ENCODE measurements at regions not wholly inside any gene's neighbourhood (a gene's known extent, or its start where the extent isn't known, plus 50 kb on each side); places are given as distances from the start of the nearest gene placed in this dataset.
A peak's percentile ranks its signal among the peaks of the same experiment; 100 is the strongest.

- H3K27me3 ChIP-seq = no peaks in the 10 kb centered on the region
- no peaks in the 10 kb centered on the region for H3K36me3 ChIP-seq
- no peaks in the 10 kb centered on the region for H3K9me3 ChIP-seq
- DNase-seq = no peak
- H3K4me3 ChIP-seq = no peak overlapping the region
- WGBS, 2 donors (ENCODE audit: low coverage in 1 of 2) = 55% methylated on average over 2 of the region's 2 CpGs; no CpG with 5 or more reads in 1 of the 2 donors
- in situ Hi-C loops (cut with MboI; ENCODE audit: low pct_ligation_motif_present in 1 of 4, low pct_unique_long_range_greater_than_20kb in 1 of 4, low sequenced_read_pairs in 3 of 4) = no loop called here
- intact Hi-C loops (cut with DNase I; ENCODE audit: low total_unique reads) = no loop called here
- H3K27ac ChIP-seq = no peak overlapping the region
- TF ChIP-seq POLR2A (IDR thresholded peaks at IDR 0.05) (no peak), CTCF (IDR thresholded peaks at IDR 0.05) (no peak), POLR2AphosphoS5 (IDR thresholded peaks at IDR 0.05) (no peak), EP300 (IDR thresholded peaks at IDR 0.05; ENCODE audit: low read depth) (no peak)
- peaks cover 0 to 15% (median 5%) of the 10 kb centered on the region in 4 donors for H3K4me1 ChIP-seq
These were observed 164.1 kb upstream of the NCAM1 start for GRCh38 chr11:112797092-112797491.

GRCh38 chr11:112797648-112798293, 163.4 kb upstream of the NCAM1 start:
- WGBS, 2 donors (ENCODE audit: low coverage in 1 of 2) = 73 to 90% methylated on average over 4 to 14 of the region's 14 CpGs
- no peaks in the 10 kb centered on the region for H3K36me3 ChIP-seq
- intact Hi-C loops (cut with DNase I; ENCODE audit: low total_unique reads) = no loop called here
- no peaks in the 10 kb centered on the region for H3K27me3 ChIP-seq
- no peak for DNase-seq
- TF ChIP-seq EP300 (IDR thresholded peaks at IDR 0.05; ENCODE audit: low read depth) (no peak), CTCF (IDR thresholded peaks at IDR 0.05) (peak in 1 of 5 experiments; percentile 4), POLR2AphosphoS5 (IDR thresholded peaks at IDR 0.05) (no peak), POLR2A (IDR thresholded peaks at IDR 0.05) (no peak)
- in situ Hi-C loops (cut with MboI; ENCODE audit: low pct_ligation_motif_present in 1 of 4, low pct_unique_long_range_greater_than_20kb in 1 of 4, low sequenced_read_pairs in 3 of 4) = no loop called here
- peaks cover 0 to 15% (median 5%) of the 10 kb centered on the region in 4 donors for H3K4me1 ChIP-seq
- no peak overlapping the region for H3K4me3 ChIP-seq
- H3K27ac ChIP-seq = no peak overlapping the region
- H3K9me3 ChIP-seq = no peaks in the 10 kb centered on the region

- no peak for DNase-seq
- peak overlapping the region in 1 of 4 donors; percentile 46 for H3K27ac ChIP-seq
- TF ChIP-seq EP300 (IDR thresholded peaks at IDR 0.05; ENCODE audit: low read depth) (no peak), POLR2A (IDR thresholded peaks at IDR 0.05) (no peak), CTCF (IDR thresholded peaks at IDR 0.05) (no peak), POLR2AphosphoS5 (IDR thresholded peaks at IDR 0.05) (no peak)
- no peaks in the 10 kb centered on the region for H3K36me3 ChIP-seq
- H3K4me1 ChIP-seq = peaks cover 0 to 7% (median 2%) of the 10 kb centered on the region in 4 donors
- no peaks in the 10 kb centered on the region for H3K27me3 ChIP-seq
- H3K9me3 ChIP-seq = no peaks in the 10 kb centered on the region
- in situ Hi-C loops (cut with MboI; ENCODE audit: low pct_ligation_motif_present in 1 of 4, low pct_unique_long_range_greater_than_20kb in 1 of 4, low sequenced_read_pairs in 3 of 4) (no loop called here), intact Hi-C loops (cut with DNase I; ENCODE audit: low total_unique reads) (no loop called here)
- 60 to 86% methylated on average over 1 to 11 of the region's 11 CpGs for WGBS, 2 donors (ENCODE audit: low coverage in 1 of 2)
- H3K4me3 ChIP-seq = no peak overlapping the region
These were observed 160.0 kb upstream of the NCAM1 start for GRCh38 chr11:112801025-112801816.

- in situ Hi-C loops (cut with MboI; ENCODE audit: low pct_ligation_motif_present in 1 of 4, low pct_unique_long_range_greater_than_20kb in 1 of 4, low sequenced_read_pairs in 3 of 4) = no loop called here
- TF ChIP-seq EP300 (IDR thresholded peaks at IDR 0.05; ENCODE audit: low read depth) (no peak), POLR2A (IDR thresholded peaks at IDR 0.05) (no peak), POLR2AphosphoS5 (IDR thresholded peaks at IDR 0.05) (no peak), CTCF (IDR thresholded peaks at IDR 0.05) (no peak)
- no peaks in the 10 kb centered on the region for H3K9me3 ChIP-seq
- no peaks in the 10 kb centered on the region for H3K36me3 ChIP-seq
- 88% methylated on average over 5 of the region's 5 CpGs; no CpG with 5 or more reads in 1 of the 2 donors for WGBS, 2 donors (ENCODE audit: low coverage in 1 of 2)
- no peaks in the 10 kb centered on the region for H3K27me3 ChIP-seq
- H3K27ac ChIP-seq = peak overlapping the region in 1 of 4 donors; percentile 46
- H3K4me1 ChIP-seq = peaks cover 0 to 3% (median 0%) of the 10 kb centered on the region in 4 donors
- H3K4me3 ChIP-seq = no peak overlapping the region
- intact Hi-C loops (cut with DNase I; ENCODE audit: low total_unique reads) = no loop called here
- DNase-seq = no peak
These were observed 159.5 kb upstream of the NCAM1 start for GRCh38 chr11:112801817-112802088.

Data from transverse colon (tissue), 4 donors.